ENCODE measurements at regions not wholly inside any gene's neighbourhood (a gene's known extent, or its start where the extent isn't known, plus 50 kb on each side); places are given as distances from the start of the nearest gene placed in this dataset.

- H3K4me3 ChIP-seq (ENCODE audit: low read depth, low read length) = no peak overlapping the region
- DNase-seq (ENCODE audit: low read depth) = no peak
- peak; percentile 27 for TF ChIP-seq CTCF (IDR thresholded peaks at IDR 0.05; ENCODE audit: control insufficient read depth, extremely low read depth, insufficient read depth)
Observed at GRCh38 chr4:81375745-81376144, 96.0 kb downstream of the RASGEF1B start.

GRCh38 chr4:81369886-81370285 lies 101.8 kb downstream of the RASGEF1B start:
- peak; percentile 28; the same call in 1 of the 2 replicates for TF ChIP-seq CTCF (IDR thresholded peaks at IDR 0.05; ENCODE audit: control insufficient read depth, extremely low read depth, insufficient read depth)
- no peak for DNase-seq (ENCODE audit: low read depth)
- H3K4me3 ChIP-seq (ENCODE audit: low read depth, low read length) = no peak overlapping the region

- DNase-seq (ENCODE audit: low read depth) = no peak
- H3K4me3 ChIP-seq (ENCODE audit: low read depth, low read length) = no peak overlapping the region
- TF ChIP-seq CTCF (IDR thresholded peaks at IDR 0.05; ENCODE audit: control insufficient read depth, extremely low read depth, insufficient read depth) = no peak
Observed at GRCh38 chr4:81366779-81367178, 104.9 kb downstream of the RASGEF1B start.

GRCh38 chr4:81360737-81361136 lies 111.0 kb downstream of the RASGEF1B start:
- no peak overlapping the region for H3K4me3 ChIP-seq (ENCODE audit: low read depth, low read length)
- no peak for TF ChIP-seq CTCF (IDR thresholded peaks at IDR 0.05; ENCODE audit: control insufficient read depth, extremely low read depth, insufficient read depth)

GRCh38 chr4:81359207-81359606 lies 112.5 kb downstream of the RASGEF1B start:
- H3K4me3 ChIP-seq (ENCODE audit: low read depth, low read length) = no peak overlapping the region
- DNase-seq (ENCODE audit: low read depth) = no peak
- TF ChIP-seq CTCF (IDR thresholded peaks at IDR 0.05; ENCODE audit: control insufficient read depth, extremely low read depth, insufficient read depth) = no peak

More at GRCh38 chr4:81360737-81361136, 111.0 kb downstream of the RASGEF1B start:
- DNase-seq (ENCODE audit: low read depth) = no peak

GRCh38 chr4:81358154-81358553 lies 113.6 kb downstream of the RASGEF1B start:
- no peak for DNase-seq (ENCODE audit: low read depth)
- H3K4me3 ChIP-seq (ENCODE audit: low read depth, low read length) = no peak overlapping the region
- no peak for TF ChIP-seq CTCF (IDR thresholded peaks at IDR 0.05; ENCODE audit: control insufficient read depth, extremely low read depth, insufficient read depth)

GRCh38 chr4:81356621-81357020 lies 115.1 kb downstream of the RASGEF1B start:
- no peak overlapping the region for H3K4me3 ChIP-seq (ENCODE audit: low read depth, low read length)
- DNase-seq (ENCODE audit: low read depth) = no peak
- no peak for TF ChIP-seq CTCF (IDR thresholded peaks at IDR 0.05; ENCODE audit: control insufficient read depth, extremely low read depth, insufficient read depth)
